ENCODE measurements at regions not wholly inside any gene's neighbourhood (a gene's known extent, or its start where the extent isn't known, plus 50 kb on each side); places are given as distances from the start of the nearest gene placed in this dataset.

DNA sequence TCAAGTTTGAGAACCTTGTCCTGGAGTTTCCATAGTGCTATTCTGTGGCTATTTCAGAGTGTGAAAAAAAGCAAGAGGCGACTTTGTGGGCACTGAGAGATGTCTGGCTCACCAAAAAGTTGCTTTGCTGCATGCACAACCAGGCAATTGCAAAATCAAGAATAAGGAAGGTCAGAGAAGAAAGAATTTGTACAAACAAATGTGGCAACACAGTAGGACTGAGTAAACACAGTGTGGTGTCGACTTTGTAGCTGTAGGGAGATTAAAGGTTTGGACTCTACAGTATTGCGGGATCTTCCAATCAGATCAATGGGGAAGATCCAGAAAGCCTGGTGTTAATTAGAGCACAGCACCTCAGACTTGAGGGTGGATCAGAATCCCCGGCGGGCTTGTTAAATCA, 88.1 kb upstream of the PLPP4 start:
- TF ChIP-seq POLR2AphosphoS5 (IDR thresholded peaks at IDR 0.05; ENCODE audit: low read depth, low read length) (no peak), POLR2A (IDR thresholded peaks at IDR 0.05; ENCODE audit: low read depth, low read length) (no peak), TAF1 (IDR thresholded peaks at IDR 0.05; ENCODE audit: low read depth, low read length) (no peak), POU2F2 (IDR thresholded peaks at IDR 0.05; ENCODE audit: low read depth, low read length) (no peak)
